Loucy (cell line): ENCODE measurements at regions not wholly inside any gene's neighbourhood (a gene's known extent, or its start where the extent isn't known, plus 50 kb on each side); places are given as distances from the start of the nearest gene placed in this dataset.

Experiments used
- H2AFZ ChIP-seq: fragments of 200-600 bp; sonication (generic); 2 replicates; pipeline ENCODE4 v1.6.0; 2016; ENCODE audit warnings: antibody characterized with exemption, mild to moderate bottlenecking, low read length, moderate library complexity
- H3F3A ChIP-seq: fragments of 200-600 bp; 2 replicates; pipeline ENCODE4 v1.6.0; 2016; ENCODE audit warnings: antibody characterized with exemption, low read depth, mild to moderate bottlenecking
- H3K27me3 ChIP-seq: fragments of 200-600 bp; sonication (generic); 2 replicates; pipeline ENCODE4 v1.6.1; 2014; ENCODE audit warnings: low read length, mild to moderate bottlenecking; ENCODE audit not compliant: insufficient read depth, poor library complexity, severe bottlenecking
- H3K36me3 ChIP-seq: fragments of 200-600 bp; sonication (generic); 2 replicates; pipeline ENCODE4 v1.6.1; 2016; ENCODE audit warnings: low read length; ENCODE audit not compliant: insufficient read depth
- H3K4me1 ChIP-seq: fragments of 200-600 bp; sonication (generic); 2 replicates; pipeline ENCODE4 v1.5.1; 2014; ENCODE audit warnings: low read length, mild to moderate bottlenecking; ENCODE audit not compliant: insufficient read depth, poor library complexity, severe bottlenecking
- H3K4me2 ChIP-seq: fragments of 200-600 bp; sonication (generic); 2 replicates; pipeline ENCODE4 v1.6.0; 2014; ENCODE audit warnings: antibody characterized with exemption, low read length, low read depth, mild to moderate bottlenecking; ENCODE audit not compliant: poor library complexity, severe bottlenecking
- H3K4me3 ChIP-seq: fragments of 200-600 bp; sonication (generic); 2 replicates; pipeline ENCODE4 v1.5.1; 2014; ENCODE audit warnings: low read length, mild to moderate bottlenecking, mixed read lengths; ENCODE audit not compliant: poor library complexity, severe bottlenecking
- H3K79me2 ChIP-seq: fragments of 200-600 bp; sonication (generic); 2 replicates; pipeline ENCODE4 v1.6.1; 2014; ENCODE audit warnings: low read length; ENCODE audit not compliant: insufficient read depth
- H3K9ac ChIP-seq: fragments of 200-600 bp; sonication (generic); 2 replicates; pipeline ENCODE4 v1.6.0; 2014; ENCODE audit warnings: mild to moderate bottlenecking, low read depth, low read length, moderate library complexity; ENCODE audit not compliant: poor library complexity, severe bottlenecking
- H3K9me2 ChIP-seq: fragments of 200-600 bp; sonication (generic); replicated peaks from 2 replicates; pipeline ENCODE4 v1.6.1; 2016; ENCODE audit warnings: low read depth, low read length, mixed read lengths
- H3K9me3 ChIP-seq: fragments of 200-600 bp; sonication (generic); 2 replicates; pipeline ENCODE4 v1.6.1; 2014; ENCODE audit warnings: mild to moderate bottlenecking, antibody characterized with exemption, low read length, low read depth; ENCODE audit not compliant: insufficient read depth
- H4K20me1 ChIP-seq: fragments of 200-600 bp; sonication (generic); 2 replicates; pipeline ENCODE4 v1.6.0; 2014; ENCODE audit warnings: antibody characterized with exemption, low read length, mild to moderate bottlenecking; ENCODE audit not compliant: insufficient read depth, poor library complexity, severe bottlenecking
- EZH2phosphoT487 ChIP-seq: fragments of 200-600 bp; IDR thresholded peaks from 2 replicates; pipeline ENCODE4 v1.6.1; 2018; ENCODE audit warnings: antibody characterized with exemption, mild to moderate bottlenecking, moderate library complexity, borderline replicate concordance
- TF ChIP-seq, protein P1 (sequence below): fragments of 200-600 bp; sonication (generic); conservative IDR thresholded peaks from 2 replicates; pipeline ENCODE4 v1.5.1; 2014; ENCODE audit warnings: mild to moderate bottlenecking, antibody characterized with exemption, low read length

DNA sequence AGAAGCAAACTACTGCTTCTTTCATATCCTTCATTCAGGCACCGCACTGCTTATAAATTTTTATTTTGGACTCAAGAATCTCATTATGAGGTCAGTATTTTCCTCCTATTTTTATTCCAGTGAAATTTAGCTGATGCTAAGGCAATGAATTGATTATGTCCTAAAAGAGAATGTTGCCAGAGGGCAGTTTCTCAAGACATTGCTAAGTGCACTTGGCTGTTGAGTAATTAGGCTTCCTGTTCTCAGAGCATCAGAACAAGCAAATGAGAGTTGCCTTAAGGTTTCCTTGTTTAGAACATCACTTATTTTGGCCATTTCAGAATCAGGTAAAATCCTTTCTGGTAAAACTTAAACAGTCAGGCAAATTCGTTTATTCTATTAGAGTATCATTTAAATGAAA is 548.6 kb upstream of the ZEB2 start:
- Histone ChIP-seq H3K4me1 (no peaks in the 10 kb centered on the region), H3K9ac (no peak overlapping the region), H3K9me2 (no peaks in the 10 kb centered on the region), H4K20me1 (no peaks in the 10 kb centered on the region), H3K9me3 (no peaks in the 10 kb centered on the region), H3K79me2 (no peaks in the 10 kb centered on the region), H3F3A (no peaks in the 10 kb centered on the region), H3K36me3 (no peaks in the 10 kb centered on the region), H2AFZ (no peak overlapping the region), H3K4me3 (no peak overlapping the region), H3K4me2 (no peak overlapping the region), H3K27me3 (no peaks in the 10 kb centered on the region)
- no peak for TF ChIP-seq EZH2phosphoT487
- TF ChIP-seq, protein P1, sequence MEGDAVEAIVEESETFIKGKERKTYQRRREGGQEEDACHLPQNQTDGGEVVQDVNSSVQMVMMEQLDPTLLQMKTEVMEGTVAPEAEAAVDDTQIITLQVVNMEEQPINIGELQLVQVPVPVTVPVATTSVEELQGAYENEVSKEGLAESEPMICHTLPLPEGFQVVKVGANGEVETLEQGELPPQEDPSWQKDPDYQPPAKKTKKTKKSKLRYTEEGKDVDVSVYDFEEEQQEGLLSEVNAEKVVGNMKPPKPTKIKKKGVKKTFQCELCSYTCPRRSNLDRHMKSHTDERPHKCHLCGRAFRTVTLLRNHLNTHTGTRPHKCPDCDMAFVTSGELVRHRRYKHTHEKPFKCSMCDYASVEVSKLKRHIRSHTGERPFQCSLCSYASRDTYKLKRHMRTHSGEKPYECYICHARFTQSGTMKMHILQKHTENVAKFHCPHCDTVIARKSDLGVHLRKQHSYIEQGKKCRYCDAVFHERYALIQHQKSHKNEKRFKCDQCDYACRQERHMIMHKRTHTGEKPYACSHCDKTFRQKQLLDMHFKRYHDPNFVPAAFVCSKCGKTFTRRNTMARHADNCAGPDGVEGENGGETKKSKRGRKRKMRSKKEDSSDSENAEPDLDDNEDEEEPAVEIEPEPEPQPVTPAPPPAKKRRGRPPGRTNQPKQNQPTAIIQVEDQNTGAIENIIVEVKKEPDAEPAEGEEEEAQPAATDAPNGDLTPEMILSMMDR, result no peak

- no peaks in the 10 kb centered on the region for H3K27me3 ChIP-seq
- H3K4me3 ChIP-seq, result no peak overlapping the region
- H3K4me1 ChIP-seq, result no peaks in the 10 kb centered on the region
- H3K79me2 ChIP-seq, result no peaks in the 10 kb centered on the region
- TF ChIP-seq EZH2phosphoT487, result no peak
- TF ChIP-seq, protein P1, result no peak
- H3K9ac ChIP-seq, result no peak overlapping the region
- no peaks in the 10 kb centered on the region for H3K9me3 ChIP-seq
- H3K9me2 ChIP-seq, result no peaks in the 10 kb centered on the region
- H3F3A ChIP-seq, result no peaks in the 10 kb centered on the region
- no peak overlapping the region for H3K4me2 ChIP-seq
- H2AFZ ChIP-seq, result no peak overlapping the region
- H3K36me3 ChIP-seq, result no peaks in the 10 kb centered on the region
- H4K20me1 ChIP-seq, result no peaks in the 10 kb centered on the region
Observed at GRCh38 chr2:145067549-145068030, 547.7 kb upstream of the ZEB2 start.

DNA sequence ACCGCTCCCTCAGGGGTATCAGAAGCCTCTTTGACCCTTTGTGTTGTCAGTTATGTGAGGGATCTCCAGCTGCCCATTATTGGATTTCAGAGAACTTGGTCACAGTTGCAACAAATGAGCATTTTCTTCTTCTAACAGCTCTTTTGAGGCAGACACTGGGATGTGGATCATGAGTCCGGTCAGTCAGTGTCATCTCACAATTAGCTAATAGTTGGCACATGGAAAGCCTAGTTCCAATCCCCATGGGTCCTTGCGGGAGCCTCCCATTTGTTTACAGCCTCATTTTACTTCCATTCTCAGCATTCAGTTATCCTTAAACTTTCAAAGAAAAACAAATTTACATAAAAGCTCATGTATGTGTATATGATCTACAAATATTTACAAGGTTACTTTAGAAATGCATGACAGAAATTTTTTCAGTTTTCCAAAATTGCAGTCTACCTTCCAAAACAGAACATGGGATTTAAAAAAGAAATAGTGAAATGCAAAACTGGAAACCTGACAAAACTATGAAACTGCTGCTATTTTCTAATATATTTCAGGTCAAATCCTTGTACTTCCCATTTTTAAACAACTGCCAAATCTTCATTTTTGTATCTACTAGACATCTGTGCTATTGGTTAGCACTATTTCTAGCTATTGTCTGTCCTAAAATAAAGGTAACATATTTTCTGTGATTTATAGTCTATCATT is 547.1 kb upstream of the ZEB2 start:
- H3K9ac ChIP-seq, result no peak overlapping the region
- H3K79me2 ChIP-seq, result no peaks in the 10 kb centered on the region
- no peaks in the 10 kb centered on the region for H3F3A ChIP-seq
- no peaks in the 10 kb centered on the region for H3K9me3 ChIP-seq
- H3K4me3 ChIP-seq, result no peak overlapping the region
- TF ChIP-seq, protein P1, result no peak
- TF ChIP-seq EZH2phosphoT487, result no peak
- H4K20me1 ChIP-seq, result no peaks in the 10 kb centered on the region
- no peaks in the 10 kb centered on the region for H3K9me2 ChIP-seq
- no peaks in the 10 kb centered on the region for H3K36me3 ChIP-seq
- no peak overlapping the region for H3K4me2 ChIP-seq
- no peaks in the 10 kb centered on the region for H3K27me3 ChIP-seq
- no peaks in the 10 kb centered on the region for H3K4me1 ChIP-seq
- no peak overlapping the region for H2AFZ ChIP-seq
